GM12872 (cell line): ENCODE measurements at regions not wholly inside any gene's neighbourhood (a gene's known extent, or its start where the extent isn't known, plus 50 kb on each side); places are given as distances from the start of the nearest gene placed in this dataset.

ENCODE experiments used
- TF ChIP-seq, protein P1 (sequence below): IDR thresholded peaks from 3 replicates; pipeline ENCODE4 v1.5.1; 2011; ENCODE audit warnings: low read depth, mild to moderate bottlenecking, low read length, moderate library complexity; ENCODE audit not compliant: insufficient read depth

DNA sequence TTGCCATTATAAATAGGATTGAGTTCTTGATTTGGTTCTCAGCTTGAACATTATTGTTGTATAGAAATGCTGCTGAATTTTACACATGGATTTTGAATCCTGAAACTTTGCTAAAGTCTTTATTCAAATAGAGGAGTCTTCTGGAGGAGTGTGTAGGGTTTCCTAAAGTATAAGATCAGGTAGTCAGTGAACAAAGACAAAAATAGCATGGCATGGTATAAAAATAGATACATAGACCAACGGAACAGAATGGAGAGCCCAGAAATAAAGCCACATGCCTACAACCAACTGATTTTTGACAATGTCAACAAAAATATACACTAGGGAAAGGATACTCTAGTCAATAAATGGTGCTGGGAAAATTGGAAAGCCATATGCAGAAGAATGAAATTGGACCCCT, 740.1 kb downstream of the QKI start:
- TF ChIP-seq, protein P1, sequence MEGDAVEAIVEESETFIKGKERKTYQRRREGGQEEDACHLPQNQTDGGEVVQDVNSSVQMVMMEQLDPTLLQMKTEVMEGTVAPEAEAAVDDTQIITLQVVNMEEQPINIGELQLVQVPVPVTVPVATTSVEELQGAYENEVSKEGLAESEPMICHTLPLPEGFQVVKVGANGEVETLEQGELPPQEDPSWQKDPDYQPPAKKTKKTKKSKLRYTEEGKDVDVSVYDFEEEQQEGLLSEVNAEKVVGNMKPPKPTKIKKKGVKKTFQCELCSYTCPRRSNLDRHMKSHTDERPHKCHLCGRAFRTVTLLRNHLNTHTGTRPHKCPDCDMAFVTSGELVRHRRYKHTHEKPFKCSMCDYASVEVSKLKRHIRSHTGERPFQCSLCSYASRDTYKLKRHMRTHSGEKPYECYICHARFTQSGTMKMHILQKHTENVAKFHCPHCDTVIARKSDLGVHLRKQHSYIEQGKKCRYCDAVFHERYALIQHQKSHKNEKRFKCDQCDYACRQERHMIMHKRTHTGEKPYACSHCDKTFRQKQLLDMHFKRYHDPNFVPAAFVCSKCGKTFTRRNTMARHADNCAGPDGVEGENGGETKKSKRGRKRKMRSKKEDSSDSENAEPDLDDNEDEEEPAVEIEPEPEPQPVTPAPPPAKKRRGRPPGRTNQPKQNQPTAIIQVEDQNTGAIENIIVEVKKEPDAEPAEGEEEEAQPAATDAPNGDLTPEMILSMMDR = no peak

DNA sequence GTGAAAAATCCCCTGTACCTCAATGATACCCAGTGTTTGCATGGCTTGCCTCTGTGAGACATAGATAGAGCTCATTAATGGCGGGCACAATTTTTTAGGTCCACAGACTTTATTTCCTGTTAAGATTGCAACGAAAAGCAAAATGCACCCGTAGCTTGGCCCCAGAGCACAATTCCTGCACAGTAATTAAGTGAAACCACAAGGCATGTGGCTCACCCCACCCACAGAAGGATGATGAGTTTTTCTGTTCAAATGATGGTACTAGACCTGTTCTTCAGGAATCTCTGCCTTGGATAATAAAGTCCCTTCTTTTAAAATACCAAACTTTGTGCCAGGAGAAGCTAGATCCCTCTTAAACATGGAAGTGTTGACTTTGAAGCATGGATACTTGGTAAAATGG, 738.1 kb downstream of the QKI start:
- TF ChIP-seq, protein P1 = no peak

DNA sequence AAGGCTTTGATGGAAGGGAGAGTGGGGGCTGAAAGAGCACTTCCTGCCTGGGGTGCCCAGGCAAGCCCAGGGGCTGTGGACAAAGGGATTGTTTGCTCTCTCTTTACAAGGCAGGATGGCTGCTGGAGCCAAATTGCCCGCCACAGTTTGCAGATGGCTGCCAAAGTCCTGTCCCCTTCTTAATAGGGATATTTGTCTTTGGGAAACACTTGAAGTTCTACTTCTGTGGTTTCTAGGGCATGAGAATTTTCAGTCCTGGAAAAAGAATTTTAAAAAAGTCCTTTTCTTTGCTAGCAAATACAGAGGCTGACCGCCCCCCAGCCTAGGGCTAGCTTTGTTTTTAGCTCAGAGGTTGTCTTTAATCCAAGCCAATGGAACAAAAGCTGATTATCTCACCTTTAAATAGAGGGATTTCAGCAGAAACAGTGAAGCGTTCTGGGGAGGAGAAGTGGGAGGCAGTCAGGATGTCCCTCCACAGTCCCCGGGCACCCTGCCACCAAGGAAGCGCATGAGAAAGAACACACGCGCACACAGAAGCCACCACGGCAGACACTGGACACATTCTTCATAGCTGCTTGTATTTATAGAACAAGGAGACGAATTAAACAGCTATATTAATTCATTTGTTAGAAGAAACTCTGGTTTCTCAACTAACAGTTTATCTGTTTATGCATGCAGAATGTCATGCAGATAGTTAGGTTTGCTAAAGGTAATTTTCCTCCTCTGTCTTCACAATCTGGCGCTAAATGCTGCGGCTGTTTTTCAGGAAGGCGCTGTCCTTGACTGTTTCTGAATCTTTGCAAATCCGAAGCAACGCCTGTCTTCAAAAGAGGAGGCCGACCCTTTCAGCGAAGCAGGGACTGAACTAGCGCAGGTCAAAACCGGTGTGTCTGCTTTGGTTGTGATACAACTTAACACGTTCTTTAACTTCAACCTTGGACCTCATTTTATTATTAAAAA, 736.9 kb downstream of the QKI start:
- TF ChIP-seq, protein P1 = no peak

DNA sequence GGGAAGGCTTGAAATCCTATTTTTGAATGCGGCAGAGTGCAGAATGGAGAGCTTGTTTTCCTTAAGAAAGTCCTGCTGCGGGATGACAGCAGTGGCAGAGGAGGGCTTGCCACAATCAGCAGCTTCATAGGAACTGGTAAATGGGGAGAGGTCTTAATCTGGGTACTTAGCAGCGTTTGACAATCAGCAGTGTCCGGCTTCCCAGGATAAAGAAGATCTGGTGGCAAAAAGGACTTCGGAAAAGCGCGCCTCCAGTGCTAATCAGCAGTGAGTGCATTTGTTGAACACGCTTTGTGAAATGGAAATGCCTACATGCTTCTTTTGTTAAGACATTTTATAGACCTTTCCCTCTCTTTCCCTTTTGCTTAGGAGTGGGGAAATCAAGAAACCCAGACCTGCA, 735.7 kb downstream of the QKI start:
- TF ChIP-seq, protein P1 = no peak

DNA sequence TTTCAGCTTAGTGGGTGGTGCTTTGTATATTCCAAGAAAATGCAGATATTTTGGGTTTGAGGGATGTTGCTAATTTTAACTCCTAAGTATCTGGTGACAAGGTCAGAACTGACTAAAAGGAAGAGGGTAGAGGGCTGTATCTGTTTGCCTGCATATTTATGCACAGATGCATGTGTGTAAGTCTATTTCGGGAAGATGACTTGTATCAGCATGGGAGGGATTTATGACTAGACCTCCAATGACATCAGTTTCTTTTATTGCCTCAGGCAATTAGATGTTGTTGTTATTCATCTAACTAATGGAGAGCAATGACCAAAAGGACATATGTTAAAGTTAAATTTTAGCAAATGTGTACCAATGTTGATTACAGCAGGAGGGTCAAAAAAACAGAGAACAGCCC, 734.3 kb downstream of the QKI start:
- TF ChIP-seq, protein P1 = no peak

DNA sequence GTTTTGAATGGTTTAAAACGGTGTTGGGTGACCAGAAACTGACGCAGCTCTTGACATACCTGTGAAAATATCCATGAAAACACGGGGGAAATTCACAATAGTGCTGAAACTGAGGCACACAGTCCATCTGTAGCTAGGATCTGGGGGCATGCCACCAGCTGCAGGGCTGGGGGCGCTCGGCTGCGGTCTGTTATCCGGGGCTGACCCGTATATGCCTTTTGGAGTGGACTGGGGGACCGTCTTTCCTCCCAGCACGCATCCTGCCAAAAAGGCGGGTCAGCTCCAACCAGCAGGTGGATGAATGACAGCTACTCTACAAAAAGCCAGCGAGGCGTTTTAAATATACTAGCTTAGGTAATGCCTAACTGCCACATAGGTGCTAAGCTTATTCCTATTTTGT, 729.8 kb downstream of the QKI start:
- TF ChIP-seq, protein P1 = no peak

DNA sequence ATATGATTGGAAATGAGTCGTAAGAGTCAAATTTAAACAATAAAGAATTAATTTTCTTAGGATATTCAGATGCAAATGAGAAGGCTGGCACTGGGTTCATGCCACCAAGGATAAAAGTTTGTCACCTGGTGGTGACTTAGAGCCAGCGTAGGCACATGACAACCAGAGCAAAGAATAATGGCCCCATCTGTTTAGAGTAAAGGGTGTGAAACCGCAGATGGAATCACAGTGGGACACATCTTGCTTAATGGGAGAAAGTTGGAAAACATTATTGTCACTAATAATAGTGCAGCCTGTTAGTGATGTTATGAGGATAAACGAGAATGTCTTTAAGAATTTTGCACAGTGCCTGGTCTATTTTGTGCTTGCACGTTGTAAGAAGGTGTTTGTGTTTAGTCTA, 727.8 kb downstream of the QKI start:
- TF ChIP-seq, protein P1 = no peak
